NCI-H1105 (cell line): ENCODE measurements at regions not wholly inside any gene's neighbourhood (a gene's known extent, or its start where the extent isn't known, plus 50 kb on each side); places are given as distances from the start of the nearest gene placed in this dataset.
"Not testable (repeated sequence)": the region's sequence is repeated elsewhere in the genome, so short reads cannot be mapped to it uniquely, and the experiment has no call there.

Experiments
- DNase-seq: peaks from one replicate; lab custom pipeline; 2025; lab: John Stamatoyannopoulos, UW

GRCh38 chr5:164119806-164120447, 614.5 kb downstream of the MAT2B start:
- no peak for DNase-seq

- DNase-seq = no peak
These were observed 622.1 kb downstream of the MAT2B start for GRCh38 chr5:164127527-164127926.

- no peak for DNase-seq
These were observed 626.9 kb downstream of the MAT2B start for GRCh38 chr5:164132358-164132757.

GRCh38 chr5:164137095-164137494, 631.7 kb downstream of the MAT2B start:
- DNase-seq = no peak

GRCh38 chr5:164139423-164139822, 634.0 kb downstream of the MAT2B start:
- DNase-seq = no peak

- DNase-seq = no peak
These were observed 640.0 kb downstream of the MAT2B start for GRCh38 chr5:164145458-164145857.

- no peak for DNase-seq
These were observed 640.8 kb downstream of the MAT2B start for GRCh38 chr5:164146223-164146622.

GRCh38 chr5:164148292-164148691, 642.9 kb downstream of the MAT2B start:
- no peak for DNase-seq

GRCh38 chr5:164152539-164152938, 647.1 kb downstream of the MAT2B start:
- not testable (repeated sequence) for DNase-seq

- DNase-seq = no peak
These were observed 648.2 kb downstream of the MAT2B start for GRCh38 chr5:164153469-164154172.

- DNase-seq = no peak
These were observed 665.4 kb downstream of the MAT2B start for GRCh38 chr5:164170814-164171213.

- no peak for DNase-seq
These were observed 669.7 kb downstream of the MAT2B start for GRCh38 chr5:164175083-164175482.

- DNase-seq = no peak
These were observed 674.0 kb downstream of the MAT2B start for GRCh38 chr5:164179406-164179805.

- no peak for DNase-seq
These were observed 676.2 kb downstream of the MAT2B start for GRCh38 chr5:164181604-164182003.

- DNase-seq = no peak
These were observed 678.7 kb downstream of the MAT2B start for GRCh38 chr5:164184158-164184557.

- DNase-seq = no peak
These were observed 679.6 kb downstream of the MAT2B start for GRCh38 chr5:164185000-164185399.

GRCh38 chr5:164186550-164186949, 681.1 kb downstream of the MAT2B start:
- no peak for DNase-seq

- no peak for DNase-seq
These were observed 682.4 kb downstream of the MAT2B start for GRCh38 chr5:164187785-164188184.

GRCh38 chr5:164188733-164189148, 683.3 kb downstream of the MAT2B start:
- DNase-seq = no peak

GRCh38 chr5:164191240-164191639, 685.8 kb downstream of the MAT2B start:
- DNase-seq = no peak

GRCh38 chr5:164202338-164202737, 696.9 kb downstream of the MAT2B start:
- no peak for DNase-seq

GRCh38 chr5:164203581-164204225, 698.3 kb downstream of the MAT2B start:
- DNase-seq = no peak

- DNase-seq = no peak
These were observed 699.0 kb downstream of the MAT2B start for GRCh38 chr5:164204338-164204946.
